ENCODE measurements at regions not wholly inside any gene's neighbourhood (a gene's known extent, or its start where the extent isn't known, plus 50 kb on each side); places are given as distances from the start of the nearest gene placed in this dataset.

GRCh38 chr1:90851711-90852050, 134.6 kb upstream of the BARHL2 start:
- no peak for TF ChIP-seq REST (IDR thresholded peaks at IDR 0.05; ENCODE audit: insufficient read depth in 1 of 2, low read depth in 2 of 2, low read length in 1 of 2)
- peak; percentile 70 for TF ChIP-seq CTCF (IDR thresholded peaks at IDR 0.05)
- no peak for TF ChIP-seq TCF7L2 (IDR thresholded peaks at IDR 0.05; ENCODE audit: low read depth, low read length)
- TF ChIP-seq POLR2AphosphoS5 (IDR thresholded peaks at IDR 0.05; ENCODE audit: low read depth, low read length) = no peak
- TF ChIP-seq SIN3A (IDR thresholded peaks at IDR 0.05; ENCODE audit: borderline replicate concordance, insufficient read depth, low read depth, low read length) = no peak
